HCT116 (cell line): ENCODE measurements at regions not wholly inside any gene's neighbourhood (a gene's known extent, or its start where the extent isn't known, plus 50 kb on each side); places are given as distances from the start of the nearest gene placed in this dataset.

Source experiments
- ATF3 ChIP-seq: IDR thresholded peaks from 2 replicates; pipeline ENCODE4 v1.6.1; 2012
- CTCF ChIP-seq, 3 experiments: fragments of 200-600 bp in 1 of 3; sonication (generic) in 1 of 3; IDR thresholded peaks in 2 of 3; conservative IDR thresholded peaks in 1 of 3; 2 replicates each; pipeline ENCODE4 v1.5.1; 2012 to 2017; ENCODE audit warnings: low read depth in 2 of 3, low read length in 2 of 3, antibody characterized with exemption in 1 of 3, borderline replicate concordance in 1 of 3, control low read depth in 1 of 3, mild to moderate bottlenecking in 1 of 3, mixed read lengths in 1 of 3, mixed run types in 1 of 3, moderate library complexity in 1 of 3; ENCODE audit not compliant: insufficient read depth in 1 of 3
- EGR1 ChIP-seq: IDR thresholded peaks from 2 replicates; pipeline ENCODE4 v1.6.1; 2012; ENCODE audit warnings: low read depth
- EZH2 ChIP-seq: fragments of 200-600 bp; sonication (generic); IDR thresholded peaks from 2 replicates; pipeline ENCODE4 v1.6.1; 2017; ENCODE audit warnings: antibody characterized with exemption, mixed run types
- JUND ChIP-seq: IDR thresholded peaks from 2 replicates; pipeline ENCODE4 v1.6.1; 2012
- MAX ChIP-seq: IDR thresholded peaks from 2 replicates; pipeline ENCODE4 v1.6.1; 2012
- POLR2A ChIP-seq: IDR thresholded peaks from 2 replicates; pipeline ENCODE4 v1.7.0; 2011; ENCODE audit warnings: borderline replicate concordance; ENCODE audit not compliant: insufficient read depth, insufficient read length; ENCODE audit errors: extremely low read depth
- POLR2AphosphoS5 ChIP-seq: IDR thresholded peaks from 2 replicates; pipeline ENCODE4 v1.6.1; 2011; ENCODE audit warnings: mild to moderate bottlenecking, low read depth, low read length, moderate library complexity
- RAD21 ChIP-seq: IDR thresholded peaks from 2 replicates; pipeline ENCODE4 v1.6.1; 2012; ENCODE audit warnings: low read depth, mild to moderate bottlenecking
- REST ChIP-seq: IDR thresholded peaks from 2 replicates; pipeline ENCODE4 v1.6.1; 2012; ENCODE audit warnings: low read depth
- SIN3A ChIP-seq: IDR thresholded peaks from 2 replicates; pipeline ENCODE4 v1.6.1; 2012; ENCODE audit warnings: low read depth
- SRF ChIP-seq: IDR thresholded peaks from 2 replicates; pipeline ENCODE4 v1.6.1; 2012; ENCODE audit warnings: low read depth
- ZBTB33 ChIP-seq: IDR thresholded peaks from 2 replicates; pipeline ENCODE4 v1.6.1; 2011; ENCODE audit warnings: mild to moderate bottlenecking, low read length, moderate library complexity; ENCODE audit not compliant: insufficient replicate concordance; ENCODE audit errors: extremely low read depth
- ZNF274 ChIP-seq: fragments of 200-500 bp; sonication (Bioruptor generic); IDR thresholded peaks from 2 replicates; pipeline ENCODE4 v1.6.1; 2014; ENCODE audit warnings: mild to moderate bottlenecking, low read depth, low read length, inconsistent platforms

GRCh38 chr6:66555082-66555481 lies 848.1 kb upstream of the EYS start:
- TF ChIP-seq POLR2AphosphoS5 (no peak), SRF (no peak), ATF3 (no peak), CTCF (IDR thresholded peaks at IDR 0.05 in 2 of 3, conservative IDR thresholded peaks at IDR 0.05 in 1 of 3; ENCODE audit: borderline replicate concordance in 1 of 3, insufficient read depth in 1 of 3, low read depth in 2 of 3, low read length in 2 of 3) (no peak), JUND (no peak), POLR2A (no peak), EGR1 (no peak), RAD21 (no peak), MAX (no peak), ZNF274 (no peak), EZH2 (no peak), SIN3A (no peak), ZBTB33 (no peak), REST (no peak)
